Gastrocnemius medialis (tissue), 4 donors: ENCODE measurements at regions not wholly inside any gene's neighbourhood (a gene's known extent, or its start where the extent isn't known, plus 50 kb on each side); places are given as distances from the start of the nearest gene placed in this dataset.

Experiments
- POLR2A ChIP-seq, 2 donors: fragments of 450-650 bp; IDR thresholded peaks; one replicate each; pipeline ENCODE4 v1.6.1; 2017; ENCODE audit warnings: antibody characterized with exemption in 2 of 2, mild to moderate bottlenecking in 2 of 2, moderate library complexity in 2 of 2
- TF ChIP-seq, protein P1 (sequence below), 5 experiments: fragments of 450-650 bp in 3 of 5; fragments of 200-600 bp in 2 of 5; sonication (generic) in 2 of 5; IDR thresholded peaks in 4 of 5; conservative IDR thresholded peaks in 1 of 5; 1 replicate in 4 of 5; 2 replicates in 1 of 5; pipeline ENCODE4 v1.5.1; 2016 to 2019; ENCODE audit warnings: antibody characterized with exemption in 5 of 5, mild to moderate bottlenecking in 3 of 5, moderate library complexity in 3 of 5

DNA sequence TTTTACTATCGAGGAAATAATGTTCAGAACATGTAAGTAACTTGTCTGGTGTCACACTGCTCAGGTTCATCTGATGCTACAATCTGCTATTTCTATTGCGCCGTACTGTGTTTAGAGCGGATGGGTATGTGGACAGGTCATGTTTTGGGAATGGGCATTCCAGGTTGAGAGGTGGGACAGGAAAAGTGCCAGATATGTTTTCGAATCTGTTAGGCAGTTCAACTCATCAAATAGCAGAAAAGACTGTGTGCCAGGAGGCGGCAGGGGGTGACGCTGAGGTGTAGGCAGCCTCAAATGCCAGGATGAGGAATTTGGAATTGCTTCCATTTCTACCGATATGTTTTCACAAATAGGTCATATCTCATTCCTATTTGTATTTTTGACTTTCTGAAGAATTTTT, 123.8 kb downstream of the HRH4 start:
- TF ChIP-seq, protein P1, sequence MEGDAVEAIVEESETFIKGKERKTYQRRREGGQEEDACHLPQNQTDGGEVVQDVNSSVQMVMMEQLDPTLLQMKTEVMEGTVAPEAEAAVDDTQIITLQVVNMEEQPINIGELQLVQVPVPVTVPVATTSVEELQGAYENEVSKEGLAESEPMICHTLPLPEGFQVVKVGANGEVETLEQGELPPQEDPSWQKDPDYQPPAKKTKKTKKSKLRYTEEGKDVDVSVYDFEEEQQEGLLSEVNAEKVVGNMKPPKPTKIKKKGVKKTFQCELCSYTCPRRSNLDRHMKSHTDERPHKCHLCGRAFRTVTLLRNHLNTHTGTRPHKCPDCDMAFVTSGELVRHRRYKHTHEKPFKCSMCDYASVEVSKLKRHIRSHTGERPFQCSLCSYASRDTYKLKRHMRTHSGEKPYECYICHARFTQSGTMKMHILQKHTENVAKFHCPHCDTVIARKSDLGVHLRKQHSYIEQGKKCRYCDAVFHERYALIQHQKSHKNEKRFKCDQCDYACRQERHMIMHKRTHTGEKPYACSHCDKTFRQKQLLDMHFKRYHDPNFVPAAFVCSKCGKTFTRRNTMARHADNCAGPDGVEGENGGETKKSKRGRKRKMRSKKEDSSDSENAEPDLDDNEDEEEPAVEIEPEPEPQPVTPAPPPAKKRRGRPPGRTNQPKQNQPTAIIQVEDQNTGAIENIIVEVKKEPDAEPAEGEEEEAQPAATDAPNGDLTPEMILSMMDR (IDR thresholded peaks at IDR 0.05 in 4 of 5, conservative IDR thresholded peaks at IDR 0.05 in 1 of 5) = no peak
- no peak for TF ChIP-seq POLR2A (IDR thresholded peaks at IDR 0.05)
